GM12878 (cell line): ENCODE measurements at regions not wholly inside any gene's neighbourhood (a gene's known extent, or its start where the extent isn't known, plus 50 kb on each side); places are given as distances from the start of the nearest gene placed in this dataset.

ENCODE experiments used
- ATAC-seq: fragments of 200-7000 bp; cut with Tn5 transposase; 3 replicates; pipeline ENCODE4 v1.9.1; 2020; ENCODE audit warnings: mild to moderate bottlenecking, moderate library complexity
- BruUV-seq: library from RNA; stranded (reverse); fragments of 400-500 nt; replicated peaks from 2 replicates; lab custom pipeline; 2021; lab: Mats Ljungman, UMichigan
- CTCF ChIA-PET: fragments of 300-600 bp; sonication (Branson Sonifier 250); formaldehyde crosslinking; extraction: SDS; loops from one replicate; lab custom pipeline; 2021; ENCODE audit warnings: inconsistent platforms; lab: Yijun Ruan, JAX
- POLR2A ChIA-PET: fragments of 350-600 bp; formaldehyde crosslinking; extraction: SDS; loops from one replicate; lab custom pipeline; 2021; ENCODE audit warnings: inconsistent platforms; lab: Charles Lee
- RAD21 ChIA-PET: fragments of 300-600 bp; sonication (Branson Sonifier 250); formaldehyde crosslinking; loops from one replicate; lab custom pipeline; 2023; ENCODE audit warnings: antibody characterized with exemption; ENCODE audit not compliant: unreplicated experiment; lab: Charles Lee
- SMC1A ChIA-PET: fragments of 300-600 bp; sonication (Branson Sonifier 250); formaldehyde crosslinking; loops from one replicate; lab custom pipeline; 2023; ENCODE audit not compliant: unreplicated experiment, uncharacterized antibody; lab: Charles Lee
- DNase-seq: peaks from one replicate; pipeline ENCODE4 v3.0.0-alpha.2; 2011; ENCODE audit warnings: low read depth, low spot score
- FAIRE-seq: peaks from 3 replicates; lab custom pipeline; 2011; peaks lifted over from hg19 to GRCh38; lab: Jason Lieb, UNC
- H2AFZ ChIP-seq: 2 replicates; pipeline ENCODE4 v1.6.0; 2011; ENCODE audit warnings: low read depth, low read length, control low read depth; ENCODE audit not compliant: control insufficient read depth
- H3K27ac ChIP-seq: 2 replicates; pipeline ENCODE4 v1.5.1; 2011; ENCODE audit warnings: control low read depth; ENCODE audit not compliant: control insufficient read depth, insufficient read depth
- H3K27me3 ChIP-seq, 2 experiments: replicated peaks in 1 of 2; 2 replicates each; pipeline versions ENCODE4 v1.6.0 to v1.6.1; 2011; ENCODE audit warnings: low read length in 1 of 2; ENCODE audit not compliant: control insufficient read depth in 2 of 2, insufficient read depth in 2 of 2
- H3K36me3 ChIP-seq, 2 experiments: 2 replicates each; pipeline ENCODE4 v1.5.1; 2011; ENCODE audit warnings: low read length in 1 of 2; ENCODE audit not compliant: control insufficient read depth in 2 of 2, insufficient read depth in 2 of 2
- H3K4me1 ChIP-seq: 2 replicates; pipeline ENCODE4 v1.6.1; 2011; ENCODE audit warnings: mild to moderate bottlenecking, low read length, moderate library complexity, mixed read lengths; ENCODE audit not compliant: control insufficient read depth, insufficient read depth
- H3K4me2 ChIP-seq: 2 replicates; pipeline ENCODE4 v1.6.0; 2011; ENCODE audit warnings: control low read depth; ENCODE audit not compliant: control insufficient read depth, insufficient read depth
- H3K4me3 ChIP-seq: fragments of 200-600 bp; sonication (generic); 2 replicates; pipeline ENCODE4 v1.5.1; 2016
- H3K79me2 ChIP-seq: 2 replicates; pipeline ENCODE4 v1.6.0; 2011; ENCODE audit warnings: low read length; ENCODE audit not compliant: control insufficient read depth, insufficient read depth
- H3K9ac ChIP-seq: 2 replicates; pipeline ENCODE4 v1.8.0; 2011; ENCODE audit warnings: low read length, control low read depth, mixed read lengths; ENCODE audit not compliant: control insufficient read depth, insufficient read depth
- H3K9me3 ChIP-seq: replicated peaks from 3 replicates; pipeline ENCODE4 v1.5.1; 2011; ENCODE audit warnings: mild to moderate bottlenecking, low read length; ENCODE audit not compliant: control insufficient read depth, insufficient read depth
- H4K20me1 ChIP-seq: 2 replicates; pipeline ENCODE4 v1.6.0; 2011; ENCODE audit not compliant: control insufficient read depth, insufficient read depth
- ASH2L ChIP-seq: fragments of 300-600, 200-600 bp; sonication (generic); IDR thresholded peaks from 2 replicates; pipeline ENCODE4 v1.6.1; 2017; ENCODE audit warnings: low read depth, mild to moderate bottlenecking, borderline replicate concordance
- EGR1 ChIP-seq, 2 experiments: IDR thresholded peaks; 1 replicate in 1 of 2; 2 replicates in 1 of 2; pipeline ENCODE4 v1.6.1; 2011 to 2012; ENCODE audit warnings: low read depth in 2 of 2, low read length in 2 of 2, borderline replicate concordance in 1 of 2, mild to moderate bottlenecking in 1 of 2, moderate library complexity in 1 of 2
- ESRRA ChIP-seq: IDR thresholded peaks from 2 replicates; pipeline ENCODE4 v1.6.1; 2012; ENCODE audit warnings: mild to moderate bottlenecking, low read length, improper control_type of control experiment
- EZH2 ChIP-seq: IDR thresholded peaks from 2 replicates; pipeline ENCODE4 v1.6.1; 2012; ENCODE audit warnings: low read depth, mild to moderate bottlenecking, control low read depth, inconsistent platforms, low read length, borderline replicate concordance; ENCODE audit not compliant: control insufficient read depth
- HDAC6 ChIP-seq: fragments of 200-600 bp; sonication (generic); IDR thresholded peaks from one replicate; pipeline ENCODE4 v1.8.0; 2017; ENCODE audit warnings: antibody characterized with exemption; ENCODE audit not compliant: unreplicated experiment
- HDGF ChIP-seq: fragments of 450-650 bp; IDR thresholded peaks from 2 replicates; pipeline ENCODE4 v1.6.1; 2016; ENCODE audit warnings: antibody characterized with exemption
- JUND ChIP-seq: IDR thresholded peaks from 2 replicates; pipeline ENCODE4 v1.6.1; 2012; ENCODE audit warnings: low read depth, mild to moderate bottlenecking, low read length, improper control_type of control experiment, moderate library complexity
- MEF2B ChIP-seq: fragments of 450-650 bp; IDR thresholded peaks from 2 replicates; pipeline ENCODE4 v1.6.1; 2018; ENCODE audit warnings: mild to moderate bottlenecking, moderate library complexity; ENCODE audit not compliant: partially characterized antibody, poor library complexity, severe bottlenecking
- MYB ChIP-seq: fragments of 150-350 bp; IDR thresholded peaks from 2 replicates; pipeline ENCODE4 v1.6.1; 2014; ENCODE audit warnings: mild to moderate bottlenecking, low read depth, low read length, borderline replicate concordance
- NFYA ChIP-seq: IDR thresholded peaks from 2 replicates; pipeline ENCODE4 v1.6.1; 2011; ENCODE audit warnings: low read depth, mild to moderate bottlenecking, low read length, improper control_type of control experiment, borderline replicate concordance
- NFYB ChIP-seq: IDR thresholded peaks from 2 replicates; pipeline ENCODE4 v1.6.1; 2011; ENCODE audit warnings: low read depth, mild to moderate bottlenecking, low read length, improper control_type of control experiment, moderate library complexity; ENCODE audit not compliant: insufficient read depth
- RB1 ChIP-seq: fragments of 450-650 bp; formaldehyde crosslinking; IDR thresholded peaks from 2 replicates; pipeline ENCODE4 v1.6.1; 2017; ENCODE audit warnings: mild to moderate bottlenecking, borderline replicate concordance
- SPI1 ChIP-seq: IDR thresholded peaks from 2 replicates; pipeline ENCODE4 v1.6.1; 2011; ENCODE audit warnings: low read depth, mild to moderate bottlenecking, low read length, moderate library complexity, borderline replicate concordance; ENCODE audit not compliant: insufficient read depth
- SRF ChIP-seq, 2 experiments: IDR thresholded peaks; 2 replicates each; pipeline ENCODE4 v1.6.1; 2011; ENCODE audit warnings: low read depth in 2 of 2, low read length in 2 of 2, mild to moderate bottlenecking in 1 of 2, moderate library complexity in 1 of 2
- WRNIP1 ChIP-seq: IDR thresholded peaks from 2 replicates; pipeline ENCODE4 v1.6.1; 2011; ENCODE audit warnings: low read depth, low read length, improper control_type of control experiment, borderline replicate concordance
- ZNF274 ChIP-seq: IDR thresholded peaks from one replicate; pipeline ENCODE4 v1.8.0; 2011; ENCODE audit not compliant: insufficient read length, insufficient read depth
- WGBS: methylation state at CpG from one replicate; pipeline ENCODE4 v1.1.6; 2016; ENCODE audit warnings: low lambda C conversion rate; ENCODE audit not compliant: insufficient replicate concordance, insufficient coverage; ENCODE audit errors: missing lambda C conversion rate; 5-methylcytosine and 5-hydroxymethylcytosine counted together
- in situ Hi-C: fragments of 300-500 bp; cut with MboI; formaldehyde crosslinking; loops from 9 replicates; pipeline ENCODE4 v1.14.3; 2018; ENCODE audit warnings: mixed read lengths
- intact Hi-C: fragments of 100-400 bp; cut with micrococcal nuclease; formaldehyde crosslinking; loops from one replicate; pipeline ENCODE4 v1.14.2; 2022; ENCODE audit not compliant: unreplicated experiment
- TF ChIP-seq, protein P1 (sequence below): fragments of 450-650 bp; formaldehyde crosslinking; IDR thresholded peaks from 2 replicates; pipeline ENCODE4 v1.5.0; 2022; ENCODE audit warnings: mild to moderate bottlenecking, missing genetic modification characterization
- TF ChIP-seq, protein P2 (sequence below): fragments of 450-650 bp; IDR thresholded peaks from 2 replicates; pipeline ENCODE4 v1.6.1; 2017; ENCODE audit warnings: mild to moderate bottlenecking, moderate library complexity

DNA sequence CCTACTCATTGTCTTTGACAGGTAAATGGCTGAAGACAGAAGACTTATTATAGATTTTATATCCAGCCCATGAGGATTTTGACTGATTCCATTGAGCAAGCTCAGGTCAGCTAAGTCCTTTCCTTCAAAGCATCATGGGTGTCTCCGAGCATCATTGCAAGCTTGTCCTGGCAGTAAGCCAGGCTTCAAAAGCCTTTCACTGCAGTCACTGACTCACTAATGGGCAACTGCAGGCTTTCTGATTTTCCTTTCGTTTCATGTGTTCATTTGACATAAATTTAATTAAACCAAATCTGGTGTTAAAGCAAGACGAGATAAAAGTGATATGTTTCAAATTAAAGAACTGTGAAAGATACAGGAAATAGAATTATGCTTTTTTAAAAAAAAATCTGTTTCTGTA is 426.2 kb downstream of the ANXA1 start:
- 29% methylated on average over 3 of the region's 3 CpGs for WGBS
- H3K9me3 ChIP-seq: no peaks in the 10 kb centered on the region
- H3K4me2 ChIP-seq: no peak overlapping the region
- no peak overlapping the region for H3K27ac ChIP-seq
- CTCF ChIA-PET: interaction anchor here (1.5 kb wide), 1 partner anchor 12 kb away, joined by 3 read pairs; no protein-coding TSS in a partner anchor
- no peaks in the 10 kb centered on the region for H3K4me1 ChIP-seq
- SMC1A ChIA-PET: interaction anchor here (1.0 to 1.9 kb wide), 4 partner anchors 9 to 381 kb away, joined by 3 to 4 read pairs (median 4); no protein-coding TSS in a partner anchor
- ATAC-seq: no peak
- RAD21 ChIA-PET: no interaction called here
- H3K27me3 ChIP-seq: no peaks in the 10 kb centered on the region
- H2AFZ ChIP-seq: no peak overlapping the region
- in situ Hi-C loops: no loop called here
- H3K36me3 ChIP-seq: no peaks in the 10 kb centered on the region
- no peak for FAIRE-seq
- H3K4me3 ChIP-seq: no peak overlapping the region
- POLR2A ChIA-PET: no interaction called here
- H3K9ac ChIP-seq: no peak overlapping the region
- DNase-seq: no peak
- no peaks in the 10 kb centered on the region for H3K79me2 ChIP-seq
- H4K20me1 ChIP-seq: no peaks in the 10 kb centered on the region
- BruUV-seq: no TSS peak
- intact Hi-C loops: no loop called here
- no peak for TF ChIP-seq EGR1 (IDR thresholded peaks at IDR 0.05; ENCODE audit: borderline replicate concordance in 1 of 2, low read depth in 2 of 2, low read length in 2 of 2)
- TF ChIP-seq, protein P1, sequence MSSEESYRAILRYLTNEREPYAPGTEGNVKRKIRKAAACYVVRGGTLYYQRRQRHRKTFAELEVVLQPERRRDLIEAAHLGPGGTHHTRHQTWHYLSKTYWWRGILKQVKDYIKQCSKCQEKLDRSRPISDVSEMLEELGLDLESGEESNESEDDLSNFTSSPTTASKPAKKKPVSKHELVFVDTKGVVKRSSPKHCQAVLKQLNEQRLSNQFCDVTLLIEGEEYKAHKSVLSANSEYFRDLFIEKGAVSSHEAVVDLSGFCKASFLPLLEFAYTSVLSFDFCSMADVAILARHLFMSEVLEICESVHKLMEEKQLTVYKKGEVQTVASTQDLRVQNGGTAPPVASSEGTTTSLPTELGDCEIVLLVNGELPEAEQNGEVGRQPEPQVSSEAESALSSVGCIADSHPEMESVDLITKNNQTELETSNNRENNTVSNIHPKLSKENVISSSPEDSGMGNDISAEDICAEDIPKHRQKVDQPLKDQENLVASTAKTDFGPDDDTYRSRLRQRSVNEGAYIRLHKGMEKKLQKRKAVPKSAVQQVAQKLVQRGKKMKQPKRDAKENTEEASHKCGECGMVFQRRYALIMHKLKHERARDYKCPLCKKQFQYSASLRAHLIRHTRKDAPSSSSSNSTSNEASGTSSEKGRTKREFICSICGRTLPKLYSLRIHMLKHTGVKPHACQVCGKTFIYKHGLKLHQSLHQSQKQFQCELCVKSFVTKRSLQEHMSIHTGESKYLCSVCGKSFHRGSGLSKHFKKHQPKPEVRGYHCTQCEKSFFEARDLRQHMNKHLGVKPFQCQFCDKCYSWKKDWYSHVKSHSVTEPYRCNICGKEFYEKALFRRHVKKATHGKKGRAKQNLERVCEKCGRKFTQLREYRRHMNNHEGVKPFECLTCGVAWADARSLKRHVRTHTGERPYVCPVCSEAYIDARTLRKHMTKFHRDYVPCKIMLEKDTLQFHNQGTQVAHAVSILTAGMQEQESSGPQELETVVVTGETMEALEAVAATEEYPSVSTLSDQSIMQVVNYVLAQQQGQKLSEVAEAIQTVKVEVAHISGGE (CRISPR knock-in tag): no peak
- no peak for TF ChIP-seq SPI1
- no peak for TF ChIP-seq NFYB
- no peak for TF ChIP-seq ESRRA
- no peak for TF ChIP-seq ASH2L
- TF ChIP-seq HDAC6: no peak
- TF ChIP-seq NFYA: no peak
- TF ChIP-seq SRF (IDR thresholded peaks at IDR 0.05; ENCODE audit: low read depth in 2 of 2, low read length in 2 of 2): no peak
- no peak for TF ChIP-seq EZH2
- TF ChIP-seq MYB: no peak
- TF ChIP-seq MEF2B: no peak
- TF ChIP-seq HDGF: no peak
- TF ChIP-seq, protein P2, sequence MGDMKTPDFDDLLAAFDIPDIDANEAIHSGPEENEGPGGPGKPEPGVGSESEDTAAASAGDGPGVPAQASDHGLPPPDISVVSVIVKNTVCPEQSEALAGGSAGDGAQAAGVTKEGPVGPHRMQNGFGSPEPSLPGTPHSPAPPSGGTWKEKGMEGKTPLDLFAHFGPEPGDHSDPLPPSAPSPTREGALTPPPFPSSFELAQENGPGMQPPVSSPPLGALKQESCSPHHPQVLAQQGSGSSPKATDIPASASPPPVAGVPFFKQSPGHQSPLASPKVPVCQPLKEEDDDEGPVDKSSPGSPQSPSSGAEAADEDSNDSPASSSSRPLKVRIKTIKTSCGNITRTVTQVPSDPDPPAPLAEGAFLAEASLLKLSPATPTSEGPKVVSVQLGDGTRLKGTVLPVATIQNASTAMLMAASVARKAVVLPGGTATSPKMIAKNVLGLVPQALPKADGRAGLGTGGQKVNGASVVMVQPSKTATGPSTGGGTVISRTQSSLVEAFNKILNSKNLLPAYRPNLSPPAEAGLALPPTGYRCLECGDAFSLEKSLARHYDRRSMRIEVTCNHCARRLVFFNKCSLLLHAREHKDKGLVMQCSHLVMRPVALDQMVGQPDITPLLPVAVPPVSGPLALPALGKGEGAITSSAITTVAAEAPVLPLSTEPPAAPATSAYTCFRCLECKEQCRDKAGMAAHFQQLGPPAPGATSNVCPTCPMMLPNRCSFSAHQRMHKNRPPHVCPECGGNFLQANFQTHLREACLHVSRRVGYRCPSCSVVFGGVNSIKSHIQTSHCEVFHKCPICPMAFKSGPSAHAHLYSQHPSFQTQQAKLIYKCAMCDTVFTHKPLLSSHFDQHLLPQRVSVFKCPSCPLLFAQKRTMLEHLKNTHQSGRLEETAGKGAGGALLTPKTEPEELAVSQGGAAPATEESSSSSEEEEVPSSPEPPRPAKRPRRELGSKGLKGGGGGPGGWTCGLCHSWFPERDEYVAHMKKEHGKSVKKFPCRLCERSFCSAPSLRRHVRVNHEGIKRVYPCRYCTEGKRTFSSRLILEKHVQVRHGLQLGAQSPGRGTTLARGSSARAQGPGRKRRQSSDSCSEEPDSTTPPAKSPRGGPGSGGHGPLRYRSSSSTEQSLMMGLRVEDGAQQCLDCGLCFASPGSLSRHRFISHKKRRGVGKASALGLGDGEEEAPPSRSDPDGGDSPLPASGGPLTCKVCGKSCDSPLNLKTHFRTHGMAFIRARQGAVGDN: no peak
- TF ChIP-seq JUND: no peak
- TF ChIP-seq WRNIP1: no peak
- no peak for TF ChIP-seq ZNF274
- TF ChIP-seq RB1: no peak
